ENCODE measurements at regions not wholly inside any gene's neighbourhood (a gene's known extent, or its start where the extent isn't known, plus 50 kb on each side); places are given as distances from the start of the nearest gene placed in this dataset.
"Not testable (repeated sequence)": the region's sequence is repeated elsewhere in the genome, so short reads cannot be mapped to it uniquely, and the experiment has no call there.

DNA sequence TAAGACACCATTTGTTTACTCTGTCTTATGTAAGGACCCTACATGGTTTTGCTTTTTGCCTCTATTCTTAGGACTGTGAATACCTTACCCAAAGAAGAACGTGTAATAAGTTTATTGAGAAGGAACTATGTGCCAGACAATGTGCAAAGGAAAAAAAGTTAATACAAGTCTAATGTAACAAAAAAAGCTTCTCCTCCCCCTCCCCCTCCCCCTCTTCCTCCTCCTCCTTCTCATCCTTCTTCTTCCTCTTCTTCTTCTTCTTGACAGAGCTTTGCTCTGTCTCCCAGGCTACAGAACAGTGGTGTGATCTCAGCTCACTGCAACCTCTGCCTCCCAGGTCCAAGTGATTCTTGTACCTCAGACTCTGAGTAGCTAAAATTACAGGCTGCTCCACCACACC, 50.9 kb upstream of the MITF start:
- DNase-seq = no peak

DNA sequence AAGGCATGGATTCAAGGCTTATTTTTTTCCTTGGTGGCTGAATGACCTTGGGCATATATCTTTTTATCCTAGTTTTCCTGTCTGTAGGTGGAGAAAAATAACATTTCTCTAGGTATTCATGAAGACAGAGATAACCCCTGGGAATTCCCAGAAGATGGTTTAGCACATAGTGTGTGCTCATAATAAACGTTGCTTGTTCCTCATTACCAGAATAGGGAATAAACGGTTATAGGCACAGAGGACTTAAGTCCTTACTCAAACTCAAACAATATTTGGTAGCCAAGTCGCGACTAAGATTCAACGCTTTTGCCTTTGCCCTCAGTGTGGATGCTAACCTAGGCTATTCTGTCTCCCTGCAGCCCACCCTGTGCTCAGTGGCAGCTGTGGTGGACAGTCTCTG, 51.6 kb upstream of the MITF start:
- DNase-seq = no peak

DNA sequence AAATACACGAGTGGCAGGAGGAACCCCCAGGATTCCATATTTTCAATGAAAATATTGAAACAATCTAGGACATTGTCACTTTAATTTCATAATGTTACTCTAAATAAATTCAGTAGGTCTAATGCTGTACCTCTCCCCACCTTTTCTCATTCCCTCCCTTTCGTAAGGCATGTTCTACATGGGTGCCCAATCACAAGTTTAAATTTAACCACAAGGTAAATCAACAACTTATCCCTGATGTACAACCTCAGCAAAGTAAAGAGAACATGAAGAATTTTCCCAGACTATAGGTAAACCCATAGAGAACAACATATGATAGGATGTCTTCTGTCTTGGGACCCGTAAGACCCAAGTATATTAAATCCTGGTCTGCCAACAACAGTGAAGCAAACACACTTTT, 53.2 kb upstream of the MITF start:
- no peak for DNase-seq

DNA sequence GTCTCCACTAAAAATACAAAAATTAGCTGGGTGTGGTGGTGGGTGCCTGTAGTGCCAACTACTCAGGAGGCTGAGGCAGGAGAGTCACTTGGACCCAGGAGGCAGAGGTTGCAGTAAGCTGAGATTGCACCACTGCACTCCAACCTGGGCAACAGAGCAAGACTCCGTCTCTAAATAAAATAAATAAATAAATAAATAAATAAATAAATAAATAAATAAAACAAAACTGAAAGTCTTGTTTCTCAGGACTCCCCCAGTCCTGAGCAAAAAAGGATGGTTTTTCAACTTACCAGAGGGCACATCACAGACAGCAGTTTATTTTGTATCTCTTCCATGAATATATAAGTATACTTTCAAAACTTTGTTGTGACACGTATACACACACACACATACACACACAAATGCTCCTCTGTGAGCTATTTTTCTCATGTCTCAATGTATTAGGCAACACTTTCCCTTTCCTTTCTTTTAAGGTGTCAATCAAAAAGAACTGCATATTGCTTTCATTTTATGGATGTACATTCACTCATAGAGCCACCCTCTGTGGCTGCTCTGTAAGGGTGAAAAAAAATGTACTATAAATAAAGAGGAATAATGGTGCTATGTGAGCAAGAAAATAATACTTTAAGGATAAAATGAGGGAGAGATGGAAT, 54.8 kb upstream of the MITF start:
- no peak for DNase-seq

DNA sequence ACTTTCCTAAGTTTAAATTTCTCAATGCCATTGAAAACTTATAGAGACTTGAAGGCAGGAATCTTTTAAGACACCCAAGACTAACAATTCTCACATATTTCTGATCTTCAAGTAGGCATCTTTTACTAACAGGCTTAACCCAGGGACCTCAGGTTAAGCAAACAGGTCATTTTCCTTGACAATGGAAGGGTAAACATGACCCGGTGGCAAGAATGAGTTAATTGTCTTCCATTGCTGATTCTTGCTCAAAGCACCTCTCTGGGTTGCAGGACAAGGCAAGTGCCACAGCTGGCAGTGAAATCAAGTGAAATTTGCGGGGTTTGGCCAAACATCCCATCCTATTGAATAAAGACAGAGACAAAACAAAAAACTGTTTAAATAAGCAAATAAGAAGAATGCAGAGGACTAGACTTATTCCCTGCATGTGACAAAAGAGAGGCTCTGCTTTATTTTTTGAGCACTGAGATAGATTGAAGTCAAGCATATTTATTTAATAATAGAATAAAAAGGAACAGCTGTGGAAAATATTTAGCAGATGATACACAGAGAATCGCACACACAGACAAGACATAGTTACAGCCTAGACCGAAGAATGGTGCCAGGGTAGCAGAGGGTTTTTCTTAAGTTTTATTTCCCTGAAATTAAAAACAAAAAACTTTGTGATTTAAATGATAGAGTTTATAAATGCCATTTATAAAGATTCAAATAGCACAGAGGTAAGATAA, 56.0 kb upstream of the MITF start:
- no peak for DNase-seq

DNA sequence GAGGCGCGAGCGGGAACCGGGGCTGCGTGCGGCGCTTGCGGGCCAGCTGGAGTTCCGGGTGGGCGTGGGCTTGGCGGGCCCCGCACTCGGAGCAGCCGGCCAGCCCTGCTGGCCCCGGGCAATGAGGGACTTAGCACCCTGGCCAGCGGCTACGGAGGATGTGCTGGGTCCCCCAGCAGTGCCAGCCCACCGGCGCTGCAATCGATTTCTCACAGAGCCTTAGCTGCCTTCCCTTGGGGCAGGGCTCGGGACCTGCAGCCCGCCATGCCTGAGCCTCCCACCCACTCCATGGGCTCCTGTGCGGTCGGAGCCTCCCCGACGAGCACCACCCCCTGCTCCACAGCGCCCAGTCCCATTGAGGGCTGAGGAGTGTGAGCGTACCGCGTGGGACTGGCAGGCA, 61.8 kb upstream of the MITF start:
- not testable (repeated sequence) for DNase-seq

DNA sequence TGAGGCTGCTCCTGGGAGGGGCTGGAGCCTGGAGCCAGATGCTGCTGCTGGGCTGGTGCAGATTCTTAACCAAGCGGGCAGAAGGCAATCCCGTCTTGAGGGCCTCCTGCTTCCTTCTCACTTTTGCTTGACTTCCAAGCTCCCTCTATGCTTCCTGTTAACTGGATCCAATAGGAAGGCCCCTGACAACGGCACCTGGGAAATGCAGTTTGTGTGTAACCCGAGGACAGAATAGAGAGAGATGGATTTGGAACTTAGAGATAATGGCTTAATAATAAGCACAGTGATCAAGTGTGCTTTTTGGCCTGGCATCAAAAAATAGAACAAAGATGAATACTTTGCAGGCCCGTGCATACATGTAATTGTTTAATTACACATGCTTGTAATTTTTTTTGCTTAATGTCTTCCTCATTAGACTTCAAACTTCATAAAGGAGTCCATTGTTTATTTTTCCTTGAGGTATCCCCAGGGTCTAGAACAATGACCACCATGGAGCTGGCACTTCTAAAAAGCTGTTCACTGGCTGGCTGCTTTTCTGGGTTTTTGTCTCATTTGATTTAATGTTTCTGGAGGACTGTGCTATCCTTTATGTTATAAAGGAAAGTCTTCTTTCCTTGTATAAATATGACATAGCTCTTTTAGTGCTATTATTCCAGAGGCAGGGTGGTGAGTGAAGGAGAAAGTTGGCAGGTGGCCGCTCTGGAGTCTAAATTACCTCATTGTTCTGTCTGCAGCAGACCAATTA, 63.3 kb upstream of the MITF start:
- no peak for DNase-seq

DNA sequence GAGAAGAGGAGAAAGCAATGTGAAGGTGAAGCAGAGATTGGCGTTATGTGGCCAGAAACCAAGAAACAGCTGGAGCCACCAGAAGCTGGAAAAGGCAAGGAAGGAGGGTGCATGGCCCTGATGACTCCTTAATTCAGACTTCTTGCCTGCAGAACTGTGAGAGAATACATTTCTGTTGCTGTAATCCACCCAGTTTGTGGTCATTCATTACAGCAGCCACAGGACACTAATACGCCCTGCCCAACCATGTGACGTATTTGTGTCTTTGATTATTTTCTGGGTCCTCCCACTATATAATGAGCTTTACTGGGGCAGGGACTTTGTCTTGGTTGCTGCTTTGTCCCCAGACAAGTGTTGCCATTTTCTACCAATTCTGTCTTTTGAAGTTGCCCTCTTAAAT, 64.5 kb upstream of the MITF start:
- no peak for DNase-seq

DNA sequence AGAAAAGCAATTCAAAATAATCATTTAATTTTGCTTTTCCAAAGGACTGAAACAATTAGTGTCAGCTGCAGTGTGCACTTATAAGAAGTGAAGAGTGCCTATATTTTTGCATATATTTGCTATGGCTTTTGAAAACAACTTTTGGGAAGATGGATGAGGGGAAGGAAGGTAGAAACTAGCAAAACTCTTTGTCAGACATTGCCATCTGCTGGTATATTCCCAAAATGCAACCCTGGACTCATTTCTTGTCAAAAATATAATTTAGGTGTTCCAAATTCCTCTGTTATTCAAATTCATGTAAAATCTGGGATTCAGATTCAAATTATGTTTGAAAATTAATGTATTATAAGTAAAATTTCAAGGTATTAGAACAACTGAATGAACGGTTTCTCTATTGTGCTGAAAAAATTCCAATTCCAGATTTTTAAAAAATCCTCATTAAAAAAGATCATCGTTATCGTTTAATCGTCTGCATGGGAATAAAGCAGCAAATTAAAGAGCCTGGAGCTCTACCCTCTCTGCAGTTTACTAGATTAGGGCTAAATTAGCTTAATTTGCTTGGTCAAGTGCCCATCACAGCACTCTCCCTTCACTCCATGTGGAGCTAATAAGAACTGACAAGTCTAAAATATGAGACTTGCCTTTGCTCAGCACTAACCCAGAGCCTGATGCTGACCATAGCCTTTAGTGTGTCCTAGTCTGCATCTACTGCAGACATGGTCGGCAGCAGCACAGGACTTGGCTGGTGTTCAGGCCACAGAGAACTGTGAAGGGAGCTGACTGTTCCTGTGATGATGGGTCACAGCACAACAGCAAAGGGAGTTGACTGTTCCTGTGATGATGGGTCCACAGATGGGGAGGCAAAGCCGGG, 67.9 kb upstream of the MITF start:
- DNase-seq = peak; percentile 32

DNA sequence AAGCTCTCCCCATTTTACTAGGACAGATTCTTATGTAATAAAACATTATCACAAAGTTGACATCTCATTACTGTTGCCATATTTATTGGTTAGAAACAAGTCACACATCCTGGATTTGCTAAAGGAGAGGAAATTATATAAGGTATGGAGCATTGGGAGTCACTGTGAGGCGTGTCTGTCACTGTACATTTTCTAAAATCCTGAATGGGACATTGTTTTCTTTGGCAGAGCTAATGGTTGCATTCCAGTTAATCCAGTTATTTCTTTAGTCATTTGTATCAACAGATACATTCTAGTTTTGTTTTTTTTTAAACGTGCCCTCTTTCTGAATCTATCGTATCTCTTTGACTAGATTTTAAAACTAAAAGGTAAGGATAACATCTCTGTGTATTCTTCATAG, 70.2 kb upstream of the MITF start:
- no peak for DNase-seq

DNA sequence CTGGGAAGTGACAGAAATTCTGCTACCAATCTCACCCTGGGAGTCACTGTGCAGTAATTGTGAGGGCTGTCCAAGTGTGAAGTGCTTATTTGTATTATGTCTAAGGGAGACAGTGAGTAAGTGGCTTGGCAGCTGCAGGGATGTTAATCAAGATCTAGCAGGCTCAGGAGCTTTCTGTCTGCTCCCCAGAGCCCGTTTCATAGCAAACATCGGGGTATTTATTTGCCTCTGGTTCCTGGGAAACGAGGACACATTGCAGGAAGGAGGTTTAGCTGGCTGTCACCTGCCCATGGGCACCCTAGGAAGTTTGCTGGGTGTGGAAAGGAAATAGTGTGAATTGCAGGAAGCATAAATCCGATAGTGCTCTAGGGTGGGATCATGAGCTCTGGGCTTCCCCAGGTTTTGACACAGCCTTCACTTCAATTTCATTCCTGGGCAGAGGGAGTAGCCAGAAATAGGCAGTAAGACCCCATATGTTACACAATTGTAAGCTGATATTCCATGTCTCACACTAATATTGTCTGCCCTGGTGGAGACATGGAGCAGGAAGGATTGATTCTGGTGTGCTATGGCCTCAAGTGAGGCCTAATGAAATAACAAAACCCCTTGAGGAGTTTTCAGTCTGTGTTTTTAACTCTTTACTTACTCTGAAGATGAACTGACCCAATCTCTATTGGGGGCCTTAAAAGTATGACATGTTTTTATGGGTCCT, 74.1 kb upstream of the MITF start:
- DNase-seq = peak; percentile 14

DNA sequence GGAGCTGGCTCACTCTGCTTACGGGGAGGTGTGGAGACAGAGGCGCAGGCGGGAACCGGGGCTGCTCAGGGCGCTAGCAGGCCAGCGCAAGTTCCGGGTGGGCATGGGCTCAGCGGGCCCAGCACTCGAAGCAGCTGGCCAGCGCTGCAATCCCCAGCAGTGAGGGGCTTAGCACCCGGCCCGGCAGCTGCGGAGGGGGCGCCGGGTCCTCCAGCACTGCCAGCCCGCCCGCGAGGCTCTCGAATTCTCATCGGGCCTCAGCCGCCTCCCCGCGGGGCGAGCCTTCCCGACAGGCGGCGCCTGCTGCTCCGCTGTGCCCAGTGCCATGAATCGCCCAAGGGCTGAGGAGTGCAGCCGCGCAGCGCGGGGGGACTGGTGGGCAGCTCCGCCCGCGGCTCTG, 78.6 kb upstream of the MITF start:
- no peak for DNase-seq

DNA sequence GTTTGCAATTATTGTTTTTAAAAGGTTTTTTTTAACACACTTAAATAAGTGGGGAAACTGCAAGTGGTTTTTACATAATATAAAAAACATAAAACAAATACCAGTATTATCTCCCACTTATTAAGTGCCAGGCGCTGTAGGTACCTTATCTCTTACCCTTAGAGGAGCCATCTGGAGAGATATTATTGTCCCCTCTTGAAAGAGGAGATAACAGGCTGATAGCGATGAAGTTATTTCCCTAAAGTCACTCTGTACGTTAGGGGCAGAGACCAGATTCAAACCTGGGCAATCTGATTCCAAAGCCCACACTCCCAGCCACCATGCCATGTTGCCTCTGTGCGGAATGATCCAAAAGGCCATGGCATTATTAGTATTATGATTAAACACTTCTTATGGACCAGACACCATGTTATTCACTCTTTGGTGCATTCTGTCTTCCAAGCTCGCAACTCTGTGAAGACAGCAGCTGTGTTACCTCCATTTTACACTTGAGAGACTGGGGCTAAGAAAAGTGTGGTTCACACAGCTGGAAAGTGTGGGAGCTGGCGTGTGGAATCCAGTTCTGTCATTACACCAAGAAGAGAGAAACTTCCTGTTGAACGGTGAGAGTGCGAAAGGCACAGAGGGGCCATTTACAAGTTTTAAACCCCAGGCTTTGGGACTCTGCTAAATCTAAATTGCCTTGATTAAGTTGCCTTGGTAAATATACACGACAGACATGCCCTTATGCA, 79.9 kb upstream of the MITF start:
- DNase-seq = no peak

DNA sequence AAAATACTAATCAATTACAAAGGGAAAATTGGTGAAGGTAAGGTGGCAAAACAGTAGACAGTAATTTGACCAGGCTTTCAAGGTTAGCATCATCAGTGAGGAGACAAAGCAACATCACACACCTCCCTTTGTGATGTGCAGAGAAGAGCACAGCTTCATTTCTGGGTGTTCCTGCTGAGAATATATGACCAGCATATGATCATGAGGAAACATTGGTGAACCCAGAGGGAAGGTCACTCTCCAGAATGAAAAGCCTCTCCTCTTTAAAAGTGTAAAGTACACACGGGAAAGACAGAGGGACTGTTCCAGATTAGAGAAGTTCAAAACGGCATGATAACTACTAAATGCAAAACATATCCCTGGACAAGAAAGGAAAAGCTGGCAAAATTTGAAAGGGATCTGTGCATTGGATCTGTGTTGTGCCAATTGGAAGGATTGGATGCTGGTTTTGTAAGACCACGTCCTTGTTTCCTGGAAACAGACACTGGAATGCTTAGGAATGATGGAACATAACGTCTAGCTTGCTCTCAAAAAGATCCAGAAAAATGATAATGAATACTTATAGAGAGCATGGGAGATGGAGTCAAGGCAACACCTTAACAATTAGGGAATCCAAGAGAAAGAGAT, 80.6 kb upstream of the MITF start:
- no peak for DNase-seq

DNA sequence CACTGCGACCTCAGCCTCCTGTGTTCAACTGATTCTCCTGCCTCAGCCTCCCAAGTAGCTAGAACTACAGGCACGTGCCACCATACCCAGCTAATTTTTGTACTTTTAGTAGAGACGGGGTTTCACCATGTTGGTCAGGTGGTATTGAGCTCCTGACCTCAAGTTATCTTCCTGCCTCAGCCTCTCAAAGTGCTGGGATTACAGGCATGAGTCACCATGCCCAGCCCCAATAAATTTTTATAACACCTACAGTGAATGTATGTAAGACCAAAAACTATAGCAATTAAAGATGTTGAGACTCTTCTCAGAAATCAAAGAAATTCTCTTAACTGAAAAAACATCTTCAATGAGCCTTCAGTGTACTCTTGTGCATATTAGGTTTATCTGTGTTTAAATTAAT, 82.2 kb upstream of the MITF start:
- DNase-seq = not testable (repeated sequence)

DNA sequence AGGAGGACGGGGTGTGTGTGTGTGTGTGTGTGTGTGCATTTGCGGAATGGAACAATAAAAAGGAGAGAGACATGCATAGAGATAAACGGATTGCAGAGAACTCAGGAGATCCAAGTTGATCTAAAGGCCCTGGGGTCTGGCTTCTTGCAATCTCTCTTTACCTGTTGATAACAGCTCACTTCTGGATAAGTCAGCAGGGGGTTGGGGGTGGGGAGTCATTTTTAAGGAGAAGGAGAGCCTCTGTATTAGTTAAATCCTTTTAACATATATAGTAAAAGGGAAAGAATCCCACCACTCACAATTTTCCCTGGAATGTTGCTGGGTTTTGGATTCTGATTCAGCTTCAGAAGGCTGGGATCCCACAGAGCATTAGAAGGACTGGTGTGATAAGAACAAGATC, 87.5 kb upstream of the MITF start:
- DNase-seq = no peak

DNA sequence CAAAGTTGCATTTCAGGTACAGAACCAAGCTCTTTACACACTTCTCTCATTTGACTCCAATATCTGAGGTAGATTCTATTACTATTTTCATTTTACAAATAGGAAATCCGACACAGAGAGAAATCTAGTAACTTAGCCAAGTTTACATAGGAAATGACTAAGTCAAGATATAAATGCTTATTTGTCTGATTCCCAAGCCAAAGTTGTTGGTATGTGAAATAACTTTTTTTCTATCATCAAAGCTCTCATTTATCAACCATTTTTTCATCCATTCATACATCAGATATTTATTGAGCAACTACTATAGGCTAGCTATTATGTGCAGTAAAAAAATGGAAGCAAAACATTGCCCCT, 89.2 kb upstream of the MITF start:
- DNase-seq = no peak

DNA sequence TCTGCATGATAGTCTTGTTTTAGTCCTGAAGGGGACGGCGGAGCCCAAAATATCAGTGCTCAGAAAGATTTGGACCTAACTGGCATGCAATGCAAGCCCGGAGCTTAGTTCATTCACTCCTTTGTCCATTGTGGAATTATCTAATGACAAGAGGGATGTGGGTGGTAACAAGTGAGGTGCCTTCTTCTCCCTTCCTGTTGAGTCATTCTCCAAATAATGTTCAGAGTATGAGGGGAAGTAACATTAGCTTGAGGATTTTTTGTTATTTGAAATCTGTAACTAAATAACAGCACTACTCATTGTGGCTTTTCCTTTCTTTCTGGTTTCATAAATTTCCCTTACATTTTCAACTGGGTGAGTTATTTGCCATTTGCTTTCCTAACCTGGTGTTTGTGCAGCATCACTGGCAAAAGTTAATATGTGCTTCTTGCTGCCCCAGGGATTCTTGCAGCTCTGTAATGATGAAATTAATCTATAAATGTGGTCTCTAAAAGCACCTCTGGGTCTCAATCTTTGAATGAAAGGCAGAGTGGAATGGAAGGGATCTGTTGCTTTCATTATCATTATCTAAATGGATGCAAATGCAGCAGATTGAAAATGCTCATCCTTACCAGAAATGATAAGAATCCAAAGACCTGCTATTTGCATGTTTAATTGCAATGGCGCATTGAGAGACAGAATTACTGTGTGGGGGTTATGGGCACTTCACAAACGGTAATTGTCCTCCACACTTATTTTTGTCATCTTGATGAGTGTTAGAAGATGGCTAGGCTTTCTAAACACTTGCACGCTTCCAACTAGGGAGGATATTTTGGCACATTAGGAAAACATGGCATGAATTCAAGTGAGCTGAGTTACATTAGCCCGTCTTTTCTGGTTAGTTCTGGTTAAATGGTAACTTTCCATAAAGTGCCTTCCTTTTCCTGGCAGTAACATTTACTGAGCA, 89.9 kb upstream of the MITF start:
- no peak for DNase-seq

DNA sequence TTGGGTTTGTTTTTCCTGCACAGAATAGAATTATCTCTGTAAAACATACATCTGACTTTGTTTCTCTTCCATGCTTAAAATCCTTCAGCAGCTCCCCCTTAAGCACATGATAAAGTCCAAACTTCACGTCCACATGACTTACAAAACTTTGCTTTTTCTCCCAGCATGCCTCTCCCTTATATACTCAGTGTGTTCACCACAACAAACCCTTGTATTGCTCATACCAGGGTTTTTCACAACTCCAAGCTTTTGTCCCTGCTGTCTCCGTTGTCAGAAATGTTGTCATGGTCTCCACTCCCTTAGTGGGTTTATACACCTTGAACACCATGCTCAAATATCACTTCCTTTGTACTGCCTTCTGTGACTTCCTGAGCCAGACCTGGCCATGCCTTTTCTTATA, 91.1 kb upstream of the MITF start:
- DNase-seq = no peak

DNA sequence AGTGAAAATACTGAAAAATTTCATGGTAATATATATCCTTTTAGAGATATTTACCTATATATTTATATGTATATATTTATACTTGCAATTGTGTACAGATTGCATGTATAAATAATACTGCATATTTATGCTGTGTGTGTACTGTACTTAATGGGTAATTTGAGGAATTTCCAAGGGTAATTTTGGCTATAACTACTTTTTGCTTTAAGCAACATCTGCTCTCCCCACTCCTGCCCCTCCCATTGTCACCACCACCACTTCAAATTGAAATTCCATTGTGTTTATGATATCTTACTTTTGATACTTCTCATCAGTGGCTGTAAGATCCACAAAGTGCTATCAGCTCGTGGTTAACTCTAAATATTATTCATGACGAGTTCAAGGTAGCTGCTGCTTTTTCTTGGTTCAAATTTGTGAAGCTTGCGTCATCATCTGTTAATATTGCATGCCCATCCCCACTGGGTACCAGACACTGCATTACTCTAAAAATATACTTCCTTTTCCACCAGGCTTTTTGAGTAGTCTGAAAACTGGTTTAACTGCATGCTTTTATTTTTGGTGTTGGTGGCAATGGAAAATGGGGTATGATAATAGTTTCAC, 91.7 kb upstream of the MITF start:
- no peak for DNase-seq
